OCI-LY3 (cell line): ENCODE measurements at regions not wholly inside any gene's neighbourhood (a gene's known extent, or its start where the extent isn't known, plus 50 kb on each side); places are given as distances from the start of the nearest gene placed in this dataset.

Experiments
- CTCF ChIP-seq: fragments of 200-600, 300-600 bp; sonication (generic); IDR thresholded peaks from 2 replicates; pipeline ENCODE4 v1.5.1; 2014; ENCODE audit warnings: antibody characterized with exemption, low read length, low read depth
- EZH2phosphoT487 ChIP-seq: fragments of 200-600 bp; shearing (Covaris generic); IDR thresholded peaks from 2 replicates; pipeline ENCODE4 v1.6.1; 2018; ENCODE audit warnings: antibody characterized with exemption, mixed run types, low read depth

GRCh38 chr5:120400356-120400755 is 63.7 kb upstream of the PRR16 start:
- no peak for TF ChIP-seq CTCF
- no peak for TF ChIP-seq EZH2phosphoT487
